ENCODE measurements at regions not wholly inside any gene's neighbourhood (a gene's known extent, or its start where the extent isn't known, plus 50 kb on each side); places are given as distances from the start of the nearest gene placed in this dataset.

DNA sequence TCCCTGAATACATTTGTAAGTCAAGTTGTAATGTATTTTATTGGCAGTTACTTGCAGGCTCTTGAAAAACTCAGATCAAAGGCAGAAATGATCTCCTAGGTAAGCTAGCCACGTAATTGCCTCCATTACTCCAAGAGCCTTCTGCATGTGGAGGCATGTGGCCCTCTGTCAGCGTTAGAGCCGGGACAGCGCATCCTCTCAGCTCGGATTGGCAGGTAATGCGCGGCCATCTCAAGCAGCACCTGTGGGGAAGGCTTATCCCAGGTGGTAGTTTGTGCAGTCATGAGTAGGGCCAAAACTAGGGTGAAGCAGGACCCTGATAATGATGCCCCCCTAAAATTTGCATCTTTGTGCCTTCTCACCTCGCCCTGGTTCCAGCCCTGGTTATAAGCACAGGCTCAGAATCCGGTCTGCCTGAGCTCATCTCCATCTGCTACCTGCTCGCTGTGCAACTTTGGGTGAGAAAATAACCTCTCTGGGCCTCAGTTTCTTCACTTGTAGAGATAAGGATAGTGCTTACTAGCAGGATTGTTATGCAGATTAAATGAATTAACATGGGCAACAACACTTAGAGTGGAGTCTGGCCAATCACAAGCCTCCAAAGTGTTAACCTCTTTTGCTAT is 157.5 kb upstream of the PMEPA1 start:
- H3K9ac ChIP-seq (replicated peaks in 1 of 4; ENCODE audit: extremely low read depth in 1 of 4, low read depth in 3 of 4, low read length in 3 of 4), result no peak overlapping the region
- no peak overlapping the region for H4K5ac ChIP-seq (ENCODE audit: insufficient read length, low read depth, low read length)
- 88% methylated on average over 10 of the region's 10 CpGs; no CpG with 5 or more reads in 1 of the 2 experiments for WGBS, 2 experiments (ENCODE audit: extremely low coverage in 1 of 2, insufficient coverage in 1 of 2, insufficient read length in 1 of 2, insufficient replicate concordance in 2 of 2, low coverage in 1 of 2, low lambda C conversion rate in 2 of 2, missing lambda C conversion rate in 1 of 2)
- H3K18ac ChIP-seq (ENCODE audit: extremely low read depth, low read length), result no peak overlapping the region
- H3K4me2 ChIP-seq (ENCODE audit: insufficient read depth in 1 of 2, low read depth in 2 of 2, low read length in 2 of 2), result no peak overlapping the region
- no peak overlapping the region for H2BK120ac ChIP-seq (replicated peaks; ENCODE audit: low read depth, low read length)
- H3K9me3 ChIP-seq (ENCODE audit: insufficient read depth in 2 of 2, low read depth in 1 of 2, low read length in 1 of 2), result no peaks in the 10 kb centered on the region
- no peaks in the 10 kb centered on the region for H4K20me1 ChIP-seq (replicated peaks in 1 of 2; ENCODE audit: control insufficient read depth in 1 of 2, insufficient read depth in 2 of 2, low read length in 2 of 2)
- peaks cover 0 to 5% (median 0%) of the 10 kb centered on the region in 4 experiments; a peak in 3 of 7 replicates for H3K4me1 ChIP-seq (replicated peaks in 1 of 4; ENCODE audit: control insufficient read depth in 3 of 4, insufficient read depth in 4 of 4, low read length in 3 of 4)
- FAIRE-seq (no peak), DNase-seq (ENCODE audit: low read depth in 1 of 2, low spot score in 2 of 2) (peak in 1 of 2 experiments; percentile 45)
- ChIA-PET CTCF (ENCODE audit: partially characterized antibody) (interaction anchor here (0.7 to 1.5 kb wide), 4 partner anchors 11 to 245 kb away, joined by 3 read pairs; no protein-coding TSS in a partner anchor), POLR2A (ENCODE audit: partially characterized antibody) (no interaction called here)
- no peaks in the 10 kb centered on the region for H3K79me2 ChIP-seq (ENCODE audit: control insufficient read depth in 1 of 2, insufficient read depth in 2 of 2, low read length in 2 of 2)
- H2BK5ac ChIP-seq (ENCODE audit: low read depth, low read length), result no peak overlapping the region
- no peak overlapping the region for H3K4me3 ChIP-seq (ENCODE audit: extremely low read depth in 1 of 4, insufficient read depth in 2 of 4, low read depth in 3 of 4, low read length in 4 of 4)
- H4K91ac ChIP-seq (replicated peaks; ENCODE audit: insufficient read length, low read length), result no peak overlapping the region
- no peak overlapping the region for H3K56ac ChIP-seq (replicated peaks; ENCODE audit: insufficient read length, low read depth, low read length)
- no peak overlapping the region for H2BK12ac ChIP-seq (ENCODE audit: low read depth, low read length)
- no peak overlapping the region for H4K8ac ChIP-seq (ENCODE audit: extremely low read depth, insufficient read depth, low read length)
- H3K23me2 ChIP-seq (ENCODE audit: low read depth, low read length), result no peaks in the 10 kb centered on the region
- H3K27me3 ChIP-seq (replicated peaks in 1 of 4; ENCODE audit: control insufficient read depth in 3 of 4, extremely low read depth in 1 of 4, insufficient read depth in 3 of 4, low read length in 3 of 4), result no peaks in the 10 kb centered on the region
- no peak overlapping the region; the same call in 1 of the 2 replicates for H2BK15ac ChIP-seq (ENCODE audit: low read length)
- TF ChIP-seq SRF (IDR thresholded peaks at IDR 0.05; ENCODE audit: low read depth, low read length) (no peak), ASH2L (IDR thresholded peaks at IDR 0.05; ENCODE audit: low read length) (no peak), KDM1A (IDR thresholded peaks at IDR 0.05; ENCODE audit: borderline replicate concordance, low read length) (peak; percentile 94), TEAD4 (IDR thresholded peaks at IDR 0.05; ENCODE audit: low read depth, low read length) (no peak), RXRA (IDR thresholded peaks at IDR 0.05; ENCODE audit: insufficient read depth, low read depth, low read length) (no peak), HDAC2 (IDR thresholded peaks at IDR 0.05; ENCODE audit: borderline replicate concordance in 1 of 2, low read depth in 2 of 2, low read length in 2 of 2) (no peak), POU5F1 (IDR thresholded peaks at IDR 0.05; ENCODE audit: low read depth, low read length) (0 out of 2 replicates have a peak, but pooled peaks have one; percentile 3), CBX8 (IDR thresholded peaks at IDR 0.05; ENCODE audit: borderline replicate concordance, low read depth, low read length) (no peak), BRCA1 (IDR thresholded peaks at IDR 0.05; ENCODE audit: low read depth, low read length) (no peak), USF2 (IDR thresholded peaks at IDR 0.05; ENCODE audit: low read length) (no peak)
- H3K27ac ChIP-seq (ENCODE audit: low read depth, low read length), result no peak overlapping the region
- H3K36me3 ChIP-seq (ENCODE audit: control insufficient read depth in 2 of 4, insufficient read depth in 4 of 4, low read length in 3 of 4), result no peaks in the 10 kb centered on the region
- no peak overlapping the region for H3K14ac ChIP-seq (ENCODE audit: insufficient read length)
- H3K4ac ChIP-seq (replicated peaks; ENCODE audit: insufficient read length, low read depth, low read length), result no peak overlapping the region
- H3K23ac ChIP-seq (ENCODE audit: insufficient read length), result no peak overlapping the region
- H2AFZ ChIP-seq (ENCODE audit: low read length), result no peak overlapping the region
- H2AK5ac ChIP-seq (ENCODE audit: low read depth, low read length), result no peak overlapping the region
- H2BK20ac ChIP-seq (ENCODE audit: low read length), result no peak overlapping the region
- H3K79me1 ChIP-seq (ENCODE audit: low read depth, low read length), result no peaks in the 10 kb centered on the region

Data from H1 (cell line).